Tibial nerve (tissue), 3 donors: ENCODE measurements at regions not wholly inside any gene's neighbourhood (a gene's known extent, or its start where the extent isn't known, plus 50 kb on each side); places are given as distances from the start of the nearest gene placed in this dataset.

Source experiments
- CTCF ChIP-seq, 5 experiments: fragments of 200-600 bp in 3 of 5; fragments of 450-650 bp in 2 of 5; sonication (generic) in 3 of 5; IDR thresholded peaks; one replicate each; pipeline ENCODE4 v1.5.1; 2016 to 2019; ENCODE audit warnings: antibody characterized with exemption in 5 of 5, mild to moderate bottlenecking in 3 of 5, moderate library complexity in 2 of 5
- POLR2A ChIP-seq, 2 donors: fragments of 450-650 bp; IDR thresholded peaks; one replicate each; pipeline ENCODE4 v1.6.1; 2017; ENCODE audit warnings: antibody characterized with exemption in 2 of 2, mild to moderate bottlenecking in 2 of 2, moderate library complexity in 2 of 2

DNA sequence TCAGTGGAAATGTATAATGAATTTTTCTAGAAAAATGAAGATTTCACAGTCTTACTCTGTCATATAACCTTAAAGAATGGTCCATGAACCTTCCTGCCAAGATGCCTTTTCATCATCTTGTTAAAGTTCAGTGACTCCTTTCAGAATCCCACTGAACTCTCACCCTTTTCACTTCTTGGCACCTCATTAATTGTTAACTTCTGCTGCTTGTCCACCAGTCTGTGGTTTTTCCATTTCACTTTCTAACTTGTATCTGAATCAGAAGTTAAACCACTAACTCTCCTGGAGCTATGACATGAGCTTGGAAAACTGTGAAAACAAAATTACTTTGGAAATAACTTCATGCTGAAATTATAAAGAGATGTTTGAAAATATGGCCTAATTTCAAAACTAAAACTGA lies 281.2 kb upstream of the ALCAM start:
- TF ChIP-seq CTCF (IDR thresholded peaks at IDR 0.05), result no peak
- TF ChIP-seq POLR2A (IDR thresholded peaks at IDR 0.05), result no peak
